Endothelial cell of umbilical vein (primary cell): ENCODE measurements at regions not wholly inside any gene's neighbourhood (a gene's known extent, or its start where the extent isn't known, plus 50 kb on each side); places are given as distances from the start of the nearest gene placed in this dataset.

Source experiments
- BruUV-seq: library from RNA; stranded (reverse); fragments of 400-500 nt; replicated peaks from 2 replicates; lab custom pipeline; 2021; lab: Mats Ljungman, UMichigan
- CTCF ChIA-PET: fragments of 300-600, 350-600 bp; sonication (Branson Sonifier 250); formaldehyde crosslinking; loops from one replicate; lab custom pipeline; 2021; ENCODE audit warnings: antibody characterized with exemption, inconsistent platforms; lab: Charles Lee
- POLR2A ChIA-PET: fragments of 300-600, 350-600 bp; sonication (Branson Sonifier 250); formaldehyde crosslinking; loops from one replicate; lab custom pipeline; 2021; ENCODE audit warnings: antibody characterized with exemption, inconsistent platforms; lab: Charles Lee
- DNase-seq: peaks from one replicate; pipeline ENCODE4 v3.0.0-alpha.2; 2011; ENCODE audit warnings: low read depth, low spot score
- FAIRE-seq: peaks from 2 replicates; lab custom pipeline; 2011; peaks lifted over from hg19 to GRCh38; lab: Jason Lieb, UNC
- H2AFZ ChIP-seq: 2 replicates; pipeline ENCODE4 v1.6.0; 2012; ENCODE audit warnings: low read depth, low read length, control low read depth, inconsistent platforms
- H3K27ac ChIP-seq: 2 replicates; pipeline ENCODE4 v1.5.1; 2011; ENCODE audit warnings: low read depth, mild to moderate bottlenecking, control low read depth, low read length, moderate library complexity; ENCODE audit not compliant: insufficient read depth
- H3K27me3 ChIP-seq, 2 experiments: 2 replicates each; pipeline versions ENCODE4 v1.6.0 to v1.6.1; 2011; ENCODE audit warnings: low read length in 2 of 2, mixed read lengths in 1 of 2; ENCODE audit not compliant: control insufficient read depth in 2 of 2, insufficient read depth in 2 of 2
- H3K36me3 ChIP-seq, 2 experiments: 2 replicates in 1 of 2; 3 replicates in 1 of 2; pipeline ENCODE4 v1.5.1; 2011; ENCODE audit warnings: low read length in 2 of 2, mild to moderate bottlenecking in 1 of 2, moderate library complexity in 1 of 2; ENCODE audit not compliant: control insufficient read depth in 2 of 2, insufficient read depth in 2 of 2; ENCODE audit errors: extremely low read depth in 1 of 2
- H3K4me1 ChIP-seq: 3 replicates; pipeline ENCODE4 v1.5.1; 2011; ENCODE audit warnings: mild to moderate bottlenecking, low read length; ENCODE audit not compliant: control insufficient read depth, insufficient read depth; ENCODE audit errors: extremely low read depth
- H3K4me2 ChIP-seq: 2 replicates; pipeline ENCODE4 v1.6.1; 2011; ENCODE audit warnings: low read length, control low read depth, mixed read lengths; ENCODE audit not compliant: insufficient read depth
- H3K4me3 ChIP-seq, 3 experiments: fragments of 200-600 bp in 1 of 3; sonication (generic), shearing (Covaris generic) in 1 of 3; replicated peaks in 1 of 3; 2 replicates each; pipeline ENCODE4 v1.5.1; 2011 to 2016; ENCODE audit warnings: control low read depth in 3 of 3, low read length in 3 of 3, mild to moderate bottlenecking in 2 of 3, inconsistent platforms in 1 of 3, low read depth in 1 of 3, moderate library complexity in 1 of 3; ENCODE audit not compliant: insufficient read depth in 1 of 3
- H3K79me2 ChIP-seq: 2 replicates; pipeline ENCODE4 v1.6.0; 2012; ENCODE audit warnings: low read length, inconsistent platforms; ENCODE audit not compliant: control insufficient read depth, insufficient read depth
- H3K9ac ChIP-seq: replicated peaks from 2 replicates; pipeline ENCODE3; 2011; ENCODE audit warnings: low read length, control low read depth; ENCODE audit not compliant: insufficient read depth; ENCODE audit errors: extremely low read depth
- H3K9me1 ChIP-seq: replicated peaks from 3 replicates; pipeline ENCODE4 v1.6.0; 2011; ENCODE audit warnings: mild to moderate bottlenecking, low read length; ENCODE audit not compliant: control insufficient read depth, insufficient read depth; ENCODE audit errors: extremely low read depth
- H3K9me3 ChIP-seq: replicated peaks from 2 replicates; pipeline ENCODE4 v1.5.1; 2012; ENCODE audit warnings: low read length, inconsistent platforms; ENCODE audit not compliant: control insufficient read depth, insufficient read depth
- H4K20me1 ChIP-seq: replicated peaks from 2 replicates; pipeline ENCODE3; 2011; ENCODE audit warnings: mild to moderate bottlenecking, low read length; ENCODE audit not compliant: control insufficient read depth, insufficient read depth; ENCODE audit errors: extremely low read depth
- EZH2 ChIP-seq: IDR thresholded peaks from 2 replicates; pipeline ENCODE4 v1.6.1; 2012; ENCODE audit warnings: borderline replicate concordance, low read depth, mild to moderate bottlenecking, moderate library complexity, low read length, inconsistent platforms; ENCODE audit not compliant: severe bottlenecking
- FOS ChIP-seq: IDR thresholded peaks from 2 replicates; pipeline ENCODE4 v1.6.1; 2011; ENCODE audit warnings: mild to moderate bottlenecking, low read length, moderate library complexity, borderline replicate concordance; ENCODE audit not compliant: insufficient read depth
- GATA2 ChIP-seq: IDR thresholded peaks from 2 replicates; pipeline ENCODE4 v1.7.0; 2011; ENCODE audit warnings: low read depth, mild to moderate bottlenecking, moderate library complexity, mixed read lengths, low read length; ENCODE audit not compliant: insufficient read length, insufficient read depth
- JUN ChIP-seq: IDR thresholded peaks from 2 replicates; pipeline ENCODE4 v1.6.1; 2011; ENCODE audit warnings: borderline replicate concordance, low read depth; ENCODE audit not compliant: insufficient read length, insufficient read depth
- MYC ChIP-seq: IDR thresholded peaks from one replicate; pipeline ENCODE4 v1.6.1; 2011; ENCODE audit warnings: mild to moderate bottlenecking, low read depth, low read length
- POLR2A ChIP-seq: IDR thresholded peaks from 2 replicates; pipeline ENCODE4 v1.6.1; 2012; ENCODE audit warnings: low read depth, mild to moderate bottlenecking, control low read depth, low read length
- POLR2AphosphoS5 ChIP-seq: IDR thresholded peaks from 2 replicates; pipeline ENCODE4 v1.6.1; 2012; ENCODE audit warnings: low read depth, mild to moderate bottlenecking, control low read depth, low read length, moderate library complexity; ENCODE audit not compliant: insufficient read depth
- dilution Hi-C: fragments of 300-500 bp; cut with MboI; formaldehyde crosslinking; loops from one replicate; pipeline ENCODE4 v1.15.0; 2019; ENCODE audit warnings: low sequenced_read_pairs; ENCODE audit not compliant: extremely low pct_ligation_motif_present
- intact Hi-C: fragments of 100-400 bp; cut with micrococcal nuclease; formaldehyde crosslinking; loops from one replicate; pipeline ENCODE4 v1.10.0; 2022
- TF ChIP-seq, protein P1 (sequence below), 2 donors: IDR thresholded peaks; 1 replicate in 1 of 2; 2 replicates in 1 of 2; pipeline ENCODE4 v1.5.1; 2011; ENCODE audit warnings: low read length in 2 of 2, mild to moderate bottlenecking in 2 of 2, moderate library complexity in 2 of 2, control low read depth in 1 of 2, inconsistent platforms in 1 of 2, low read depth in 1 of 2; ENCODE audit not compliant: insufficient read depth in 1 of 2; ENCODE audit errors: extremely low read depth in 1 of 2
- TF ChIP-seq, protein P2 (sequence below): IDR thresholded peaks from 2 replicates; pipeline ENCODE4 v1.6.1; 2011; ENCODE audit not compliant: insufficient read depth, insufficient read length

DNA sequence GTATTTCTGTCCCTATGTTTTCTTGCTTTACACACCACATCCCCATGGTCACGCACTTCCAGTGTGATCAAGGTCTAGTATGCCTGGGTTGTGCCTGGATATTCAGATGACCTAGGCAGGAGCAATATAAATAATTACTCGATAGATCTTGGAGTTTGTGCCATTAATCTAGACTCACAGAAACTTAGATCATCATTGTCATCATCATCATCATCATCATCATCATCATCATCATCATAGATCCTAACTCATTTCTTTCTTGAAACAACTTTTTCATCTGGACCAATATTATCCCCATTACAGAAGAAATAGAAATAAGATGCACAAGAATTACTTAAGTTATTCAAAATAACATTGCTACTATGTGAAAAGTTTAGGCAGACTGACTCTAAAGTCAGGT lies 130.3 kb upstream of the LRRTM4 start:
- intact Hi-C loops (no loop called here), dilution Hi-C loops (no loop called here)
- H4K20me1 ChIP-seq = no peaks in the 10 kb centered on the region
- no peak overlapping the region for H3K4me3 ChIP-seq
- FAIRE-seq (no peak), DNase-seq (no peak)
- H3K4me2 ChIP-seq = no peak overlapping the region
- no TSS peak for BruUV-seq
- H3K79me2 ChIP-seq = no peaks in the 10 kb centered on the region
- no peaks in the 10 kb centered on the region for H3K4me1 ChIP-seq
- no peak overlapping the region for H3K27ac ChIP-seq
- ChIA-PET CTCF (no interaction called here), POLR2A (no interaction called here)
- H2AFZ ChIP-seq = no peak overlapping the region
- no peaks in the 10 kb centered on the region for H3K36me3 ChIP-seq
- no peak overlapping the region for H3K9ac ChIP-seq
- H3K9me3 ChIP-seq = no peaks in the 10 kb centered on the region
- H3K9me1 ChIP-seq = no peaks in the 10 kb centered on the region
- no peaks in the 10 kb centered on the region for H3K27me3 ChIP-seq
- TF ChIP-seq JUN (no peak), MYC (no peak), EZH2 (no peak), FOS (no peak), POLR2AphosphoS5 (no peak), GATA2 (no peak), POLR2A (no peak)
- TF ChIP-seq, protein P1, sequence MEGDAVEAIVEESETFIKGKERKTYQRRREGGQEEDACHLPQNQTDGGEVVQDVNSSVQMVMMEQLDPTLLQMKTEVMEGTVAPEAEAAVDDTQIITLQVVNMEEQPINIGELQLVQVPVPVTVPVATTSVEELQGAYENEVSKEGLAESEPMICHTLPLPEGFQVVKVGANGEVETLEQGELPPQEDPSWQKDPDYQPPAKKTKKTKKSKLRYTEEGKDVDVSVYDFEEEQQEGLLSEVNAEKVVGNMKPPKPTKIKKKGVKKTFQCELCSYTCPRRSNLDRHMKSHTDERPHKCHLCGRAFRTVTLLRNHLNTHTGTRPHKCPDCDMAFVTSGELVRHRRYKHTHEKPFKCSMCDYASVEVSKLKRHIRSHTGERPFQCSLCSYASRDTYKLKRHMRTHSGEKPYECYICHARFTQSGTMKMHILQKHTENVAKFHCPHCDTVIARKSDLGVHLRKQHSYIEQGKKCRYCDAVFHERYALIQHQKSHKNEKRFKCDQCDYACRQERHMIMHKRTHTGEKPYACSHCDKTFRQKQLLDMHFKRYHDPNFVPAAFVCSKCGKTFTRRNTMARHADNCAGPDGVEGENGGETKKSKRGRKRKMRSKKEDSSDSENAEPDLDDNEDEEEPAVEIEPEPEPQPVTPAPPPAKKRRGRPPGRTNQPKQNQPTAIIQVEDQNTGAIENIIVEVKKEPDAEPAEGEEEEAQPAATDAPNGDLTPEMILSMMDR (IDR thresholded peaks at IDR 0.05; ENCODE audit: extremely low read depth in 1 of 2, insufficient read depth in 1 of 2, low read depth in 1 of 2, low read length in 2 of 2) = no peak
- TF ChIP-seq, protein P2, sequence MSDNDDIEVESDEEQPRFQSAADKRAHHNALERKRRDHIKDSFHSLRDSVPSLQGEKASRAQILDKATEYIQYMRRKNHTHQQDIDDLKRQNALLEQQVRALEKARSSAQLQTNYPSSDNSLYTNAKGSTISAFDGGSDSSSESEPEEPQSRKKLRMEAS = no peak
